Stimulated activated CD8-positive, alpha-beta memory T cell treated with anti-CD3 and anti-CD28 coated beads, Interleukin-15, amount 100 ng/mL, for 48 hours (primary cell): ENCODE measurements at regions not wholly inside any gene's neighbourhood (a gene's known extent, or its start where the extent isn't known, plus 50 kb on each side); places are given as distances from the start of the nearest gene placed in this dataset.

Experiments
- DNase-seq, 2 donors: peaks; one replicate each; pipeline ENCODE4 v3.0.0-alpha.2; 2020; ENCODE audit warnings: low read depth in 2 of 2

DNA sequence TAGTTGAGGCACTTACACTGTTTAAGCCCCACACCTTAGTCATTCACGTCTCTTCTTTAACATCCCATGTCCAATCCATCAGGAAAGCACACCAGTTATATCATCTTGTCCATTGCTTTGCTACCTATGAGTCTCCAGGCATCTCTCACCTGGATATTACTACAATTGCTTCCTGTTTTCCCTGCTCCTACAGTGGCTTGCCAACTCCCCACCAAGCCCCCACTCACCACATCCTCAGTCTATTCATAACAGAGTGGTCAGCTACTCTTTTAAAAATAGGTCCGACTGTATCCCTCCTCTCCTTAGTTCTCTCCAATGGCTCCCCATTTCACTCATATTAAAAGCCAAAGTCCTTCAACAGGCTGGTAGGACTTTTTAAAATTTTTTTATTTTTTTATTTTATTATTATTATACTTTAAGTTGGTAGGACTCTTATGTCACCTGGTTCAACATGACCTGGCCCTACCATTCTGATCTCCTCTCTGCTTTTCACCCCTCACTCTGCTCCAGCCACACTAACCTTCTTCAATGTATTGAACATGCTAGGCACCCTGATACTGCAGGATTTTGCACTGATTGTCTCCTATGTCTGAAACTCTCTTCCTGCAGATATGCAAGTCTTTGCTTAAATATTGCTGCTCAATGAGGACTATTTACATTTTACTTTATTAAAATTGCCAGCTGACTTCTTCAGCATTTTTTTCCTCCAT, 253.2 kb downstream of the CYRIA start:
- DNase-seq = no peak

DNA sequence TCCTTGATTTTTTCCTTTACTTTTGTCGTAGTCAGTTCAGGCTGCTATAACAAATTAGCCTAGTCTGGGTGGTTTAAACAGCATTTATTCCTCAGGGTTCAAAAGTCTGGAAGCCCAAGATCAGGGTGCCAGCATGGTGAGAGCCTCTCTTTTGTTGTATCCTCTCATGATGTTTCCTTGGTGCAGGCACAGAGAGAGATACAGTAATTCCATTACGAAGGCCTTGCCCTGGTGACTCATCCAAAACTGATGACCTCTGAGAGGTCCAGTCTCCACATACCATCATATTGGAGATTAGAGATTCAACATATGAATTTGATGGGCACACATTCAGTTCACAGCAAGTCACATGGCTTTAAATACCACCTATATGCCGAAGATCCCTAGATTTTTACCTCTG, 253.8 kb downstream of the CYRIA start:
- no peak for DNase-seq

DNA sequence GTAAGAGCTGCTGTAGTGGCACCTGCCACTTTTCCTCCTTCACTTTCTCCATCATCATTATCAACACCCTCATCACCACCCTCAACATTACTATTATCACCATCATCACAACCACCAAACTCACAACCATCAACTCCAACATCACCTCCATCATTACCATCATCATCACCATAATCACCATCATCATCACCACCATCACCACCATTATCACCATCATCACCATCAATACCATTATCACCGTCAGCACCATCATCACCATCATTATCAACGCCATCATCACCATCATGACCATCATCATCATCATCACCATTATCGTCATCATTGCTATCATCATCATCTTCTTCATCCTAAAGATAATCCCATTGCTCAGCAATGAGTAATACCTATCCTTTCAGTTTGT, 255.8 kb downstream of the CYRIA start:
- DNase-seq = no peak

DNA sequence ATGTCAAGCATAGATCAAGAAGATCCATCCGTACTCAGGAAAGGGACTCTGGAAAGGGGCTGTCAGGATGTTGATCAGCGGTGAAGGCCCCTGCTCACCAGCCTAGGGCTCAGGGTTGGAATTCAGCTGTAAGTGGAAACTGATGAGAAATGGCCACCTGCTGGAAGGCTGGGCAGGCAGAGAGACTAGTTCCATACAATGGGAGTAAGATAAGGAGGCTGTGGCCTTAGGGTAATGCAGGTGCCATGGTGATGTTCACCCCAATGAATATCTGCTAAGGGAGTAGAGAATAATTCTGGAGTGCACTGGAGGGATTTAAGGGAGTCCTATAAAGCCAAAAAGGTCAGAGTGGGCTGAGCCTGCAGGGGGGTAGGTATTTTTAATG, 256.6 kb downstream of the CYRIA start:
- DNase-seq = no peak

DNA sequence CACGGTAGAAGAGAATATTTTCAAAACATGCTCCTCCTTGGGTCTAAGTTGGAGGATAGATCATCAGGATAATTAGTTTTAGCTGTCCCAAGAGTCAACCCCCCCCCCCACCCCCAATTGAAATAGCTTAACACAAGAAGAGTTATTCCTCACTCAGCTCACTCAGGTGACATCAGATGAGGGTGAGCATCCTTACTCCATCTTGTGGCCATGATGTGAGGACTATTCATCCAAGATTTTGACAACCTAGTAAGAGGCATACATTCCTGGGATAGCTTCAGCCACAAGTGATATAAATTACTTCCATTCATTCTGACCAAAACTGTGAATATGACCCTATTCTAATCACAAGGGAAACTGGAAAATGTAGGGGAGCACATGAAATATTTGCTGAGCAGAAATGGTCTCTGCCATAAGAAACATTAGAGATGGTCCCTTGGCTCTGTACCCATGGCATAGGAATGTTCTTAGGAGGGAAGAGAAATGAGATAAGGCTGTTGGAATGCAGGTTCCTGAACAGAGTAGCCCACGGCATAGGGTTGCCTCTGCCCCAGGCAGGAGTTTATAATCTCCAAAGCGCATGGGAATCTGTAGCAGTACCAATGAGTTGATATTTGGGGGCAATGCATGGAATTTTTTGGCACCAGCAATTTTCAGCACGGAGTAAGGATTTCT, 257.2 kb downstream of the CYRIA start:
- no peak for DNase-seq

DNA sequence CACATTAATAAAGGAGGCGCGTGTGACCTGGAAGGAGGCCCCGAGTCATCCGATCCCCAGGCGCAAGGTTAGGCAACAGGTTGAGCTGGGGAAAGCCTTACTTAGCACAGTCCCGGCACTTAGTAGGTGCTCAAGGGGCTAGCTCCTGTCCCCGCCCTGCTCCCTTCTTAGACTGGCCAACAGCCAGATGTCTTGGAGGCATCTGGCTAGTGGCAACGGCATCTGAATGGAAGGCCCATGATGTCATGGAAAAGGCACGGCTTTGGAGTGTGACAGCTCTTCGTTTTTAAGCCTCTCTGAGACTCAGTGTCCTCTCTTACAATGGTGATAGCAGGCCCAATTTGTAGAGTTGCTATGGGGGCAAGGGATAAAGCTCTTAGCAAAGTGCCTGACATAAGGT, 258.3 kb downstream of the CYRIA start:
- DNase-seq = no peak

DNA sequence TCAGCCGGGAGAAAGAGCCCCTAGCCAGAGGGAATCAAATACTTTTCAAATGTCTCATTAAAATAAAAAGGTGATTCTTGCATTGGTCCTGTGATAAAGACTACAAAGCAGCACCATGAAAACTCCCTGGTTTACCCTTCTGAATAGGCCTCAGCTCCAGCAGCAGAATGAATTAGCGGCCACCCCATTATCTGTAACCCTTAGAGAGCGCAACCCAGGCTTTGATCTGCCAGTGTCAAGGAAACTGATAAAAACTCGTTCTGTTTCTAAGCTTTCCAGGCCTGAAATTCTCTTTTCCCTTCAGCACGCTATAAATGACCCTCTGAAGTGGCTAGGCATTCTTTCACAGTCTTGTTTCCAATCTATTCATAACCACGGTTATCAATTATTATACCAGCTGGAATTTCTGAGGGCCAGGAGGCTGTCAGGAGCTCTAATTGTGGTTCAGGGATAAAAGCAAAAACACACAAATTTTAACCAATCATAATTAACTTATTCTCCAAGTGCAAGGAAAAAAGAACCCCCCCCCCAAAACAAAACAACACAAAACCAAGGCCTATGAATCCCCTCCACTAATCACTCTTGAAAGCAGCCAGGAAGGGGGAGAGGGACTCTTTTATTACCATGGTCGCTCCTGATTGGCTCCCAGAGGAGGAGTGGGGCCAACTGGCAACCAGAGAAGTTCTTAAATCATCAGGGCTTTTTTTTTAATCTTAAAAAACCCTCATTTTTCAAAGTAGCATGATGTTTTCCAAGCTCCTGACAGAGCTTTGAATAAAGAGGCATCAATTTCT, 258.9 kb downstream of the CYRIA start:
- no peak for DNase-seq

DNA sequence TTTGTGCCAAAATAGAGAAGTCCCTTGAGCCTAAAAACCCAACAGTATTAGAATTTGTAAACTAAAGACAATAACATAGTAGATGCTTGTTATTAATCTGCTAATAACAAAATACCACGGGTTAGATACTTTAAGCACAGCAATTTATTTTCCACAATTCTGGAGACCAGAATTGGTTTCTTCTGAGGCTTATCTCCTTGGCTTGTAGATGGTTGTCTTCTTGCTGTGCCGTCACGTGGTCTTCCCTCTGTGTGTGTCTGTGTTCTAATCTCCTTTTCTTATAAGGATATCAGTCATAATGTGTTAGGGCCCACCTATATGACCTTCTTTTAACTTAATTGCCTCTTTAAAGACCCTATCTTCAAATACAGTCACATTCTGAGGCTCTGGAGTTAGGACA, 260.1 kb downstream of the CYRIA start:
- DNase-seq = no peak

DNA sequence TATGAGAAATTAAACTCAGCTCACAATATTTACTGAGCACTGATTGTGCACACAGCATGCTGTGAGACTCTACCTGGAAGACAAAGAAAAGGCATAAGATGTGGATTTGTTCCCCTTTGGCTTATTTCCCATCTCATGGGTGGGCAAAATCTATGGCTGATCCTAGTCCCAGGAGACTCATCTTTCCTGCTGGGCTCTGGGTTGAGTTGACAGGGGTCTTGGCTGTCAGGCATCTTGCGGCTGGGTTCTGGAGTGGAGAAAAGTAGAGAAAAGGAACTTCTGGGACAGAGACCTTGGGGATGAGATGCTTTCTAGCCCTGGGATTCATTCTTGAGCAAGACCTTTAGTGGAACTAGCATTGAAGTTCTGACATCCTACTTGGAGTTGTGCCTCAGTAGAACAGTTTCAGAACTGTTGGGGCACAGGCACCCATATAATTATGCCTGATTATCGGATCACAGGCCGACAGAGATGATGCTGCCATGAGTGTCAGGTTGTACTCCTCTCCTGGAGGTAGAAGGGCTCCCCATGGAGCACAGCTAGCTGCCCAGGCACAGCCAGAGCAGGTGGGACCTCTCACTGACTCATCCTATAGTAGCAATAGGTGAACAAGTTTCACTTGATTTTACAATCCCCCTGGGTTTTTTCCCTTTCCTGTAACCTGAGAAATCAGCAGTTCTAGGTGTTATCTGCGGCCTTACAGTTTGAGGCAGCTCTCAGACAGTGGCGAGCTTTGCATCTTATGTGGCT, 260.9 kb downstream of the CYRIA start:
- no peak for DNase-seq

DNA sequence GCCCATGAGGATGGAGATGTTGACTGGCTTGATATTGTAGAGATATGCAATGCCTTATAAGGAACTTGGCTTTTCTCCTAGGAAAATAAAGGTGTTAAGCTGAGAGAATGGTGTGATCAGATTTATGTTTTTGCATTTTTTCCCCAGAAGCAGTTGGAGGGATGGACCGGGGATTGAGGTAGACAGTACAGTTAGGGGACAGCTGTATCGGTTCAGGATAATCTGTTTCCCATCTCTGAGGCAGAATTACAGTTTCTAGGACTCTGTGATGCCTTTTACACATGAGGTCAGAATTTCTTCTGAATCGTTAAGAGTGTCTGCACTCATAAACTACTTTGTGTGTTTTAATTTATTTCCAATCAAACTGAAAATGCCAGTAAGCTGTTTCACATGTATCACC, 261.5 kb downstream of the CYRIA start:
- no peak for DNase-seq

DNA sequence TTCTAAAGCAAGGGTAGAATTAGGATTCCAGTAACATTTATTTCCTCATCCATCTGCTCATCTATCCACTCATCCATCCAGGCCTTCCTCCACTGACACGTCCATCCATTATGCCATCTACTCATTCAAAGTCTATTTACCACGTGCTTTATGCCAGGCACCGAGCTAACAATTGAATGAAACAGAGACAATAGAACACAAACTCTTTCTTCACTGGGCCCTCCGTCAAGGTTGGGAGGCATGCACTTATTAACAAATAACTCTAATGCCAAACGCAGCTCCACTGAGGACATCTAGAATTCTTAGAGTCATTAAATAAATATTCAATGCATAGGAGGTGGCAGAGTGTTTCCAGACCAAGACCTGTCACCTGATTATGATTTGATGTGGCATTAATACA, 262.7 kb downstream of the CYRIA start:
- DNase-seq = no peak

DNA sequence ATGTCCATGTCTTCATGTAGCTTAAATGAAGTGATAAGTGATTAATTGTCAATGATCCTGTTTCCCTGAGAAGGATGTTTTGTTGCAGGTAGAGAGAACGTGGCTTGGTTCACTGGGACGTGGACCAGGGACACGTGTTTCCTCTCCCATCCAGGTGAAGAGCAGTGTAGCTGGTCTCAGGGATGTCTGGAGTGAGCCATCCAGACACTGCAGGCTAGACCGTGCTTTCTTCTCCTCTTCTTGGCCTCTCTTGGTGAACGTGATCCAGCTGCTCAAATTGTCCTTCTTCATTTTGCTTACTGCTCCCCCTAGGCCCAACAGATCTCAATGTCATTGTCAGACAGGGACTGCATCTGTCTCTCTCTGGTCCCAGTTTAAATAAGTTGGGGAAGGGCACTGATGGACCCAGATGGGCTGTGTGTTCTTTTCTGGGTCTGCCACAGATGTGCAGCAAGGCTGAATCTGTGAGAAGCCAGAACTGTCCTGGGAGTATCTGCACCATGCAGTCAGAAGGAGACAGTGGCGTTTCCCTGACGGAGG, 263.8 kb downstream of the CYRIA start:
- DNase-seq = no peak

DNA sequence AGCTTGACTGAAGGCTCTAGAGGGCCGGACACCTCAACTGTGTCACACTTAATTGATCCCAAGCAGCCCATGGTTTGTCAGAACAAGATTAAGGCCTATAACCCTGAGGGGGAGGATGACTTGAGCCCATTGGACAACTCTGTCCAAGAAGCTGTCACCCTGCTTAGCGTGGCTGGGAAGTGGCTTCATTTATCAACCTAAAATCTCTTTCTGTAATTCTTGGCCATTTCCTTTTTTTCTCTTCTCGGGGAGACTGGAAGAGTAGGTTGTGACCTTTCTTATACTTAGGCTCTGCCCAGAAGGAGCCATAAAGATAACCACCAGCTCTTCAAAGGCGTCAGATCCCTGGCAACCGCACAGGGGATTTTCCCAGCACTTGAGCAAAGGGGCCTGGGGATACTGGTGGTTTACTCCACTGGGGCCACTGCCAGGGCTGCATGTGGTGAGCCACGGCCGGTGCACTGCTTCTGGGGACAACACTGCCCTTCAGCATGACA, 265.5 kb downstream of the CYRIA start:
- no peak for DNase-seq

DNA sequence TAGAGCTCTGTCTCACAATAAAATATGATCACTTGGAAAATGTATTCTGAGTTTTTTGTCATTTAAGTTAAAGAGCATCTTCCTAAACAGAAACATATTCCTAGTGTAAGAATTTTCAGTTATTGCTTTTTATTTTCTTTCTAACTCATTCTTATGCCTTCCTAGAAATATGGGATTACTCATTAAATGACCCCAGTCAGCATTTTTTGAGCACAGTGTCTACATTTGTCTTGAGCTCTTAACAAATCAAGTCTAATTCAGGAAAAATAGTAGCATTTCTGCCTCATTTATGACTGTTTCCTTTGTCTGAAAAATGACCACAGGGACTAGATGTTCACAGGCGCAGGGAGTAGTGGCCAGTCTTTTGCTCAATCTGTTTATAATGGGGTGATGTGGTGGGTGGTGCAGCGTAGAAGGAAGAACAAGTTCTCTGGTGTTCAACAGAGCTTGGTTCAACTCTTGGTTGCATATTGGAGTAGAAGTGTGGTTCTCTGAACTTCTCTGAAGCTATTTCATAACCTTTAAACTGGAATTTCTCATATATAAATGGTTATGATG, 267.1 kb downstream of the CYRIA start:
- no peak for DNase-seq

DNA sequence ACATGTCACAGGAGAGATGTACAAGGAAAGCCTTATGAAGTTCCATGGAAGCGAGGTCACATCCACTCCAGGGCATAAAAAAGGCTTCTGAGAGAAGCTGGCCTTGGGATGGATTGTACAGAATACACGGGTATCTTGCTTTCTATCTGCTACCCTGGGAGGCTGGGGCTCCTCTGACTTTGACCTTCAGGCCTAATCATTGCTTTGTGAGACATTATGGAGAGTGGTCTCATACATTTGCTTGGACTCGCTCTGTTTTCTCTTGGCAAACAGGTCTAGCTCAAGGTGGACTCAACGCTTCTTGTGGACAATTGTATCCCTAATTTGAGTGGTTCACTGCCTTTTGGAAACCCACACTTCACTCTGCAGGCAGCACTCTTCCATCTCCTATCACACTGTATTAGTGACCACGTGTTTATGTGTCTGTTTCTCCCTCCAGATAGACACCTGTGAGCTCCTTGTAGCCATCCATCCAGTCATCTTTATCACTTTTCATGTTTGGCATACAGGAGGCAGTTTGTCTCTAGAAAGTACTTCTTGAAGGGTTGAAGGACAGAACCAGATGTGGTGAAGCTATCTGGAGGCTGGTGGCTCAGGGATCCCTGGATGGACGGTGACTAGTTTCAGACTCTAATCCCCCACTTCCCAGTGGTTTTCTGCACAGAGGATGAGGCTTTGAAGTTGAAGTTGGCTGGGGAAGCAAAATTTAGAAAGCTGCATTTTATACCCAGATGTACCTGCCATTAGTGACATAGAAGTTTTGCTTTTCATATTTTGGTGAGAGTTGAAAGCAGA, 267.8 kb downstream of the CYRIA start:
- DNase-seq = no peak

DNA sequence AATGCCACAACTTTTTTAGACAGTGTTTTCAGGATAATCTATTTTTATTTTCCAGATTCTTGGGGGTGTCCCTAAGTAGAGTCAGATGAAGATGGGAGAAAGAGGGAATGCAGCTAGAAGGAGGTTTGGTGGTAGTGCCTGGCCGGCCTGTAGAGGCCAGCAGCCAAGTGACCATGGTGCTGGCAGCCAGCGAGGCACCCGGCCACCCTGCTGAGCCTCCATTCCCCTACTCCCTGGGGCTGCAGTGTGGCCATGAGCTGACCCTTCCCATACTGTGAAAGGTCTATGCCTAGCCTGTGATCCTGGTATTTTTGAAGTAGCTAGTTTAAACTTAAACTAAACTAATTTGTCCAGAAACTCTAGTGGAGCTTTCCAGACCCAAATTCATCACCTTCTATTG, 268.6 kb downstream of the CYRIA start:
- DNase-seq = no peak

DNA sequence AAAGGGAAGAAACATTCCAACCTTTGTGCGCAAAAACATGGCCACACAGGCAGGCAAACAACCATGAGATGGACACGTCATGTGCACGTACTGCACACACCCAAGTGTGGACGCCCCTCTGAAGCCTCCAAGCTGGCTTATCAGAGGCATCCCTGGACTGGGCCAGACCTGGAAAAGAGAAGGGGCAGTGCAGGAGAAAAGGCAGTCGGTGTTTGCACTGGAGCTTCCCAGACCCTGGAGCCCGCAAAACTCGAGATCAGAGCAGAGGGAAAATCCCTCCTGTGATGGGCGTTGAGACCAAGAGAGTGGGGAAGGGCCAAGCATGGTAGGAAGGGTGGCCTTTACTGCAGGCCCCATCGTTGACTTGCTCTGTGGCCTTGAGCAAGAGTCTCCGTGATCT, 269.5 kb downstream of the CYRIA start:
- DNase-seq = no peak

DNA sequence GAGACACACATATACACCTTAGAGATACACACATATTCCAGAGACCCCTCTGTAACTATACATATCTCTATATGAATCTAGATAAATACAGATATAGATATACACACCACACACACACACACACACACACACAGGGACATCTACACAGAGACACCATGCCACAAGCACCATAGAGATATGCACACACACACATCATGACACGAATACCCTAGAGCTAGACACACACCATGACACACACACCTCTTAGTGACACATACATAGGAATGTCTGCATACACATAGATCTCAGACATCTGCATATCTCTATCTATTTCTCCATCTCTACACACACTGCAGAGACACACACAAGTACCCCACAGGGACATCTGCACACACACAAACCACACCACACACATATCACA, 270.0 kb downstream of the CYRIA start:
- no peak for DNase-seq

DNA sequence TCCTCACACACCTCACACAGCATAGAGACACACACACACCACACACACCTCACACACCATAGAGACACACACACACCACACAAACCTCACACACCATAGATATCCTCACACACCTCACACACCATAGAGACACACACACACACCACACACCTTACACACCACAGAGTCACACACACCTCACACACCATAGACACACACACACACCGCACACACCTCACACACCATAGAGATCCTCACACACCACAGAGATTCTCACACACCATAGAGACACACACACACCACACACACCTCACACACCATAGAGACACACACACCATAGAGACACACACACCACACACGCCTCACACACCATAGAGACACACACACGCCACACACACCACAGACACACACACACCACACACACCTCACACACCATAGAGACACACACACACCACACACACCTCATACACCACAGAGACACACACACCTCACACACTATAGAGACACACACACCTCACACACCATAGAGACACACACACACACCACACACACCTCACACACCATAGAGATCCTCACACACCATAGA, 270.6 kb downstream of the CYRIA start:
- no peak for DNase-seq
